Neural progenitor cell (in vitro differentiated cells): ENCODE measurements at regions not wholly inside any gene's neighbourhood (a gene's known extent, or its start where the extent isn't known, plus 50 kb on each side); places are given as distances from the start of the nearest gene placed in this dataset.

ENCODE experiments used
- DNase-seq: peaks from one replicate; pipeline ENCODE4 v3.0.0-alpha.2; 2016; ENCODE audit warnings: low spot score
- H2AFZ ChIP-seq: fragments of 200-600 bp; sonication (generic); replicated peaks from 2 replicates; pipeline ENCODE4 v1.6.1; 2016; ENCODE audit warnings: antibody characterized with exemption
- H3F3A ChIP-seq: fragments of 200-600 bp; sonication (generic); 2 replicates; pipeline ENCODE4 v1.6.1; 2016; ENCODE audit warnings: antibody characterized with exemption, low read depth
- H3K27ac ChIP-seq: fragments of 200-600 bp; sonication (generic); 2 replicates; pipeline ENCODE4 v1.5.1; 2016; ENCODE audit warnings: mild to moderate bottlenecking
- H3K27me3 ChIP-seq: fragments of 200-600 bp; sonication (generic); 2 replicates; pipeline ENCODE4 v1.6.1; 2016; ENCODE audit warnings: mild to moderate bottlenecking, moderate library complexity
- H3K36me3 ChIP-seq: fragments of 200-600 bp; sonication (generic); 2 replicates; pipeline ENCODE4 v1.5.1; 2016
- H3K4me1 ChIP-seq: fragments of 200-600 bp; sonication (generic); 2 replicates; pipeline ENCODE4 v1.6.1; 2016; ENCODE audit warnings: mixed run types
- H3K4me2 ChIP-seq: fragments of 200-600 bp; sonication (generic); 2 replicates; pipeline ENCODE4 v1.6.1; 2016
- H3K4me3 ChIP-seq: fragments of 200-600 bp; sonication (generic); 2 replicates; pipeline ENCODE4 v1.5.1; 2016
- H3K79me2 ChIP-seq: fragments of 200-600 bp; sonication (generic); 2 replicates; pipeline ENCODE4 v1.6.1; 2016; ENCODE audit warnings: low read depth
- H3K9ac ChIP-seq: fragments of 200-600 bp; sonication (generic); 2 replicates; pipeline ENCODE4 v1.6.1; 2016
- H3K9me3 ChIP-seq: fragments of 200-600 bp; sonication (generic); 2 replicates; pipeline ENCODE4 v1.5.1; 2016; ENCODE audit warnings: low read depth
- H4K20me1 ChIP-seq: fragments of 200-600 bp; sonication (generic); 2 replicates; pipeline ENCODE4 v1.6.1; 2016; ENCODE audit warnings: low read depth
- H3K27ac Mint-ChIP-seq: 3 replicates; pipeline ENCODE4 v1.8.0; 2021; ENCODE audit warnings: mixed read lengths
- H3K27me3 Mint-ChIP-seq: 2 replicates; pipeline ENCODE4 v1.8.0; 2022; ENCODE audit warnings: low read depth, mild to moderate bottlenecking, inconsistent platforms, moderate library complexity, mixed read lengths; ENCODE audit not compliant: insufficient read depth
- H3K36me3 Mint-ChIP-seq: 3 replicates; pipeline ENCODE4 v1.8.0; 2021; ENCODE audit warnings: mixed read lengths
- H3K4me1 Mint-ChIP-seq: 3 replicates; pipeline ENCODE4 v1.8.0; 2021; ENCODE audit warnings: mixed read lengths
- H3K4me3 Mint-ChIP-seq: 3 replicates; pipeline ENCODE4 v1.8.0; 2021; ENCODE audit warnings: mild to moderate bottlenecking, moderate library complexity, mixed read lengths
- H3K9me3 Mint-ChIP-seq: 3 replicates; pipeline ENCODE4 v1.8.0; 2020; ENCODE audit warnings: mixed read lengths
- CTCF ChIP-seq: fragments of 200-600 bp; sonication (generic); IDR thresholded peaks from 2 replicates; pipeline ENCODE4 v1.5.1; 2017; ENCODE audit warnings: antibody characterized with exemption, mild to moderate bottlenecking
- EZH2 ChIP-seq: fragments of 200-600 bp; sonication (generic); IDR thresholded peaks from 2 replicates; pipeline ENCODE4 v1.6.1; 2017; ENCODE audit warnings: antibody characterized with exemption, mild to moderate bottlenecking, moderate library complexity
- EZH2phosphoT487 ChIP-seq: fragments of 200-600 bp; sonication (generic); IDR thresholded peaks from 2 replicates; pipeline ENCODE4 v1.6.1; 2017; ENCODE audit warnings: antibody characterized with exemption

GRCh38 chr5:56683281-56683680, 132.1 kb upstream of the MAP3K1 start:
- Mint-ChIP-seq H3K27me3 (peaks cover 5% of the 10 kb centered on the region), H3K4me3 (no peak overlapping the region), H3K4me1 (peaks cover 13% of the 10 kb centered on the region), H3K27ac (no peak overlapping the region), H3K9me3 (no peaks in the 10 kb centered on the region), H3K36me3 (no peaks in the 10 kb centered on the region)
- no peak for DNase-seq
- no peaks in the 10 kb centered on the region for H3K79me2 ChIP-seq
- H3K4me2 ChIP-seq = no peak overlapping the region
- H2AFZ ChIP-seq = no peak overlapping the region
- H3K4me1 ChIP-seq = no peaks in the 10 kb centered on the region
- H3K9me3 ChIP-seq = no peaks in the 10 kb centered on the region
- no peaks in the 10 kb centered on the region for H3F3A ChIP-seq
- no peaks in the 10 kb centered on the region for H4K20me1 ChIP-seq
- TF ChIP-seq EZH2phosphoT487 = no peak
- no peak for TF ChIP-seq EZH2
- TF ChIP-seq CTCF = no peak
- no peaks in the 10 kb centered on the region for H3K27me3 ChIP-seq
- no peak overlapping the region for H3K27ac ChIP-seq
- H3K9ac ChIP-seq = no peak overlapping the region
- no peaks in the 10 kb centered on the region for H3K36me3 ChIP-seq
- no peak overlapping the region for H3K4me3 ChIP-seq

- H3K27me3 Mint-ChIP-seq = peaks cover 5% of the 10 kb centered on the region
- no peaks in the 10 kb centered on the region for H3K36me3 ChIP-seq
- H3K4me1 Mint-ChIP-seq = peaks cover 5% of the 10 kb centered on the region
- H3K9me3 Mint-ChIP-seq = no peaks in the 10 kb centered on the region
- H3K9me3 ChIP-seq = no peaks in the 10 kb centered on the region
- H3K36me3 Mint-ChIP-seq = no peaks in the 10 kb centered on the region
- no peaks in the 10 kb centered on the region for H3F3A ChIP-seq
- H3K4me3 ChIP-seq = no peak overlapping the region
- H3K27ac ChIP-seq = no peak overlapping the region
- H3K79me2 ChIP-seq = no peaks in the 10 kb centered on the region
- H3K4me2 ChIP-seq = no peak overlapping the region
- no peak overlapping the region for H2AFZ ChIP-seq
- H3K27ac Mint-ChIP-seq = no peak overlapping the region
- H4K20me1 ChIP-seq = no peaks in the 10 kb centered on the region
- no peak overlapping the region for H3K4me3 Mint-ChIP-seq
- H3K9ac ChIP-seq = no peak overlapping the region
- no peak for DNase-seq
- no peaks in the 10 kb centered on the region for H3K4me1 ChIP-seq
- H3K27me3 ChIP-seq = no peaks in the 10 kb centered on the region
- TF ChIP-seq CTCF (no peak), EZH2 (no peak), EZH2phosphoT487 (no peak)
Measured at GRCh38 chr5:56681346-56681745, 134.0 kb upstream of the MAP3K1 start.

GRCh38 chr5:56680731-56681130, 134.6 kb upstream of the MAP3K1 start:
- H3K9me3 Mint-ChIP-seq = no peaks in the 10 kb centered on the region

More at GRCh38 chr5:56680731-56681130, 134.6 kb upstream of the MAP3K1 start:
- peaks cover 5% of the 10 kb centered on the region for H3K27me3 Mint-ChIP-seq
- Histone ChIP-seq H3K27ac (no peak overlapping the region), H3F3A (no peaks in the 10 kb centered on the region), H3K36me3 (no peaks in the 10 kb centered on the region), H3K4me1 (no peaks in the 10 kb centered on the region), H3K4me2 (no peak overlapping the region), H3K4me3 (no peak overlapping the region), H4K20me1 (no peaks in the 10 kb centered on the region), H3K9ac (no peak overlapping the region), H3K9me3 (no peaks in the 10 kb centered on the region), H3K27me3 (no peaks in the 10 kb centered on the region), H2AFZ (no peak overlapping the region), H3K79me2 (no peaks in the 10 kb centered on the region)
- no peak for TF ChIP-seq EZH2phosphoT487
- no peak for TF ChIP-seq EZH2
- TF ChIP-seq CTCF = no peak
- H3K4me3 Mint-ChIP-seq = no peak overlapping the region
- no peaks in the 10 kb centered on the region for H3K36me3 Mint-ChIP-seq
- peaks cover 5% of the 10 kb centered on the region for H3K4me1 Mint-ChIP-seq
- H3K27ac Mint-ChIP-seq = no peak overlapping the region
- DNase-seq = no peak
